GM23338 (cell line): ENCODE measurements at regions not wholly inside any gene's neighbourhood (a gene's known extent, or its start where the extent isn't known, plus 50 kb on each side); places are given as distances from the start of the nearest gene placed in this dataset.

Experiments used
- CTCF ChIP-seq, 2 experiments: fragments of 200-600 bp in 1 of 2; sonication (generic) in 1 of 2; conservative IDR thresholded peaks; 2 replicates each; pipeline versions ENCODE4 v1.5.1 to v1.6.1; 2016 to 2017; ENCODE audit warnings: antibody characterized with exemption in 2 of 2, low read depth in 2 of 2, mild to moderate bottlenecking in 2 of 2, moderate library complexity in 1 of 2
- EZH2 ChIP-seq: fragments of 200-600 bp; sonication (generic); IDR thresholded peaks from one replicate; pipeline ENCODE4 v1.8.0; 2017; ENCODE audit warnings: antibody characterized with exemption, mild to moderate bottlenecking, low read depth; ENCODE audit not compliant: unreplicated experiment
- TF ChIP-seq, protein P1 (sequence below): IDR thresholded peaks from one replicate; pipeline ENCODE4 v1.6.1; 2018; ENCODE audit warnings: antibody characterized with exemption; ENCODE audit not compliant: unreplicated experiment

DNA sequence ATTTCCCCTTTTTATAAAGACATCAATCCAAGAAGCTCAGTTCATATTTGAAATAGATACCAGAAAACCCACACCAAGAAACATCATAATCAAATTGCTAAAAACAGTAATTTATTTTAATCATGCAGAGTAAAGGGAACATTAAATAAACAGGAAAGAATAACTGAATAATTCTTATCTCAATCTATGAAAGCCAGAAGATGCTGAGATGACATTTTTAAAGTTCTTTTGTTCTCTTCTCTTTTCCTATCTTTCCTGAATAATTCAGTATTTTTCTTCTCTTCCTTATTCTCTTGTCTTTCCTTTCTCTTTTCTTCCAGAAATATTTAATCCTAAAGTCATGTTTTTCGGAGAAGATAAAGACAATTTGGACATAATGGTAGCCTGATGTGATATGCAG is 259.0 kb upstream of the OPRM1 start:
- TF ChIP-seq EZH2 (no peak), CTCF (conservative IDR thresholded peaks at IDR 0.05; ENCODE audit: low read depth in 2 of 2) (no peak)
- TF ChIP-seq, protein P1, sequence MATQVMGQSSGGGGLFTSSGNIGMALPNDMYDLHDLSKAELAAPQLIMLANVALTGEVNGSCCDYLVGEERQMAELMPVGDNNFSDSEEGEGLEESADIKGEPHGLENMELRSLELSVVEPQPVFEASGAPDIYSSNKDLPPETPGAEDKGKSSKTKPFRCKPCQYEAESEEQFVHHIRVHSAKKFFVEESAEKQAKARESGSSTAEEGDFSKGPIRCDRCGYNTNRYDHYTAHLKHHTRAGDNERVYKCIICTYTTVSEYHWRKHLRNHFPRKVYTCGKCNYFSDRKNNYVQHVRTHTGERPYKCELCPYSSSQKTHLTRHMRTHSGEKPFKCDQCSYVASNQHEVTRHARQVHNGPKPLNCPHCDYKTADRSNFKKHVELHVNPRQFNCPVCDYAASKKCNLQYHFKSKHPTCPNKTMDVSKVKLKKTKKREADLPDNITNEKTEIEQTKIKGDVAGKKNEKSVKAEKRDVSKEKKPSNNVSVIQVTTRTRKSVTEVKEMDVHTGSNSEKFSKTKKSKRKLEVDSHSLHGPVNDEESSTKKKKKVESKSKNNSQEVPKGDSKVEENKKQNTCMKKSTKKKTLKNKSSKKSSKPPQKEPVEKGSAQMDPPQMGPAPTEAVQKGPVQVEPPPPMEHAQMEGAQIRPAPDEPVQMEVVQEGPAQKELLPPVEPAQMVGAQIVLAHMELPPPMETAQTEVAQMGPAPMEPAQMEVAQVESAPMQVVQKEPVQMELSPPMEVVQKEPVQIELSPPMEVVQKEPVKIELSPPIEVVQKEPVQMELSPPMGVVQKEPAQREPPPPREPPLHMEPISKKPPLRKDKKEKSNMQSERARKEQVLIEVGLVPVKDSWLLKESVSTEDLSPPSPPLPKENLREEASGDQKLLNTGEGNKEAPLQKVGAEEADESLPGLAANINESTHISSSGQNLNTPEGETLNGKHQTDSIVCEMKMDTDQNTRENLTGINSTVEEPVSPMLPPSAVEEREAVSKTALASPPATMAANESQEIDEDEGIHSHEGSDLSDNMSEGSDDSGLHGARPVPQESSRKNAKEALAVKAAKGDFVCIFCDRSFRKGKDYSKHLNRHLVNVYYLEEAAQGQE, result no peak
